Glomerular endothelial cell (primary cell): ENCODE measurements at regions not wholly inside any gene's neighbourhood (a gene's known extent, or its start where the extent isn't known, plus 50 kb on each side); places are given as distances from the start of the nearest gene placed in this dataset.
A peak's percentile ranks its signal among the peaks of the same experiment; 100 is the strongest.
"Not testable (repeated sequence)": the region's sequence is repeated elsewhere in the genome, so short reads cannot be mapped to it uniquely, and the experiment has no call there.

Source experiments
- DNase-seq: peaks from one replicate; pipeline ENCODE4 v3.0.0-alpha.2; 2011; ENCODE audit warnings: low read depth, low spot score; ENCODE audit errors: extremely low read depth

DNA sequence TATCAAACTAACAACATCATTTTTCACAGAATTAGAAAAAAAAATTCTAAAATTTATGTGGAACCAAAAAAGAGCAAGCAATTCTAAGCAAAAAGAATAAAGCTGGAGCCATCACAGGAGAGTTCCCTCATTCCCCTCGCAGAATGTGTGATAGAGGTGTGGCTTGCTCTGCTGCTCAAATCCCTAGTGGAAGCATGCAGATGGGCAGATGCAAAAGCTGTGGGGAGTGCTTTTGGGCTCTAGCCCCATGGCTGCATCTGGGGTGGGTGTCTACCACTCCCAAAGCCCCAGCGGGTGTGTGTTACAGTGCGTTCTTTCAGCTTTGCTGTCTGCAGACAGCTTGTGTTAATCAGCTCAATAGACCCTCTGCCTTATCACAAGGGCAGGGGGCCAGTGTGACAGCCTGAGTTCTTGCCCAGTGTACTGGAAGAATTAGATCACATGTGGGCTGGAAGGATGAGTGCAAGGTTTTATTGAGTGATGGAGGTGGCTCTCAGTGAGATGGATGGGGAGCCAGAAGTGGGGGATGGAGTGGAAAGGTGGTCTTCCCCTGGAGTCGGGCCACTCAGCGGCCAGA lies 575.9 kb upstream of the LRRN3 start:
- DNase-seq = not testable (repeated sequence)

DNA sequence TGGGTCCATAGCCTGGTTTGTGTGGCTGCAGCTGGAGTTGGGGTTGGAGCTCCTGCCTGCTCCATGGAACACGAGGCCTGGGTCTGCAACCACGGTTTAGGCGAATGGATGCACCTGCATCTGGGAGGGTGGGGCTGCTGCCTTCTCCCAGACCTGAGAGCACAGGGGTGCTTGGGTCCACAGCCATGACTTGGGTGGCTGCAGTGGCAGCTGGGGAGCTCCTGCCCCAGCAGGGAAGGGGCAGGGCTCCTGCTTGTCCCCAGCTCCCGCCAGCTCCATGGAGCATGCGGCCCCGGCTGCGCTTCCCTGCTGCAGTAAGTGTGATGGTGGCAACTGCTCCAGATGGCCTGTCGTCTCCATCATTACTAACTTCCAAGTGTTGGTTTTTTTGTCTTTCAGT lies 571.1 kb upstream of the LRRN3 start:
- no peak for DNase-seq

DNA sequence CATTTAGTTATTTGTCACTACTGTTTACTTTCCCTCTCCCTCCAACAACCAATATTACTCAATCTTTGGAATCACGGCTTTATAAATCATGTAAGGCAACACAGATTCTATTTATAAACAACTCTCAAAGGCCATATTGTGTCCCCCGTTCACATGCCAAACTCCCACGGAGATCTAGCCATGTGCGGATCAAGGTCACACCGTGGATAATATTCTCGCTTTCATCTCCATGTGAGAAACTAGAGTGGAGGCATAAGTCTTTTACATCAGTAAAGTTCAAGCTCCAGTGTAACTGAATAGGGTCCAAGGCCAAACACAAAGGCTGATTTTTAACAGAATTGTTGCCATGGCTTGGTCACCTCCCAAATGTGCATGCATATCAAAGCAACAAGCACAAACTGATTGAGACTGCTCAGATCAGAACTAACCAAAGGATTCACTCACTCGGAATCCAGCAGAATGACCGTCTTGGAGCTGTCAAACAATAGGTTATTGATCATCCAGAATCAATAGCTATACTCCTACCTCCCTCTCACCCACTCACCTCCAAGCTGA lies 569.5 kb upstream of the LRRN3 start:
- no peak for DNase-seq

DNA sequence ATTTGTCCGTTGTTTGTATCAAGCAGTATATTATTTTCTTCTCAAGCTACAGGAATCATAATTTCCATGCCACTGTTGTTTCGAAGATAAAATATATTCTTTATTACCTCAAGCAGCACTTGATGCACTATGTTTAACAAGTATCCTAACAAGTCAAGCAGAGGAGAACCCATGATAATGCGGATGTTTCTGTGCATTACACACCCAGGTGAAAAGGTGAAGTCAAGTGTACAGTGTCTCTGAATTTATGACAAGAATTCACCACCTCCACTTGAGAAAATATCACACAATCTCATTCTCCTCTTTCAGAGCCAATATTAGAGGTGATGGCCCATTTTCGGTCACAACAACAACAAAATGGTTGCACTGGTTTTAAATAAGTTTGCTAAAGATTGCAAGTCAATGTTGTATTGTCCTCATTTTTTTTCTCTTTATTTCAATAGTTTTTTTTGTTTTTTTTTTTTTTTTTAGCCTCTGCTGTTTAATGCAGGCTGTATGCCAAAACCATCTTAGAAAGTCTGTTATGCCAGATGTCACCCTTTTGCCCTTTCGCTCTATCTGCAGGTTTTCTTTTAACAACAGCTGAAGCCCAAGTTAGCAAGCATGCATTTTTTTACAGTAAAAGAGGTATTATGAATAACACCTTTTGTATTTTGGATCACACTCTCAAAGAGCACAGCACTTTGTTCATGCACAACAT lies 568.7 kb upstream of the LRRN3 start:
- no peak for DNase-seq

DNA sequence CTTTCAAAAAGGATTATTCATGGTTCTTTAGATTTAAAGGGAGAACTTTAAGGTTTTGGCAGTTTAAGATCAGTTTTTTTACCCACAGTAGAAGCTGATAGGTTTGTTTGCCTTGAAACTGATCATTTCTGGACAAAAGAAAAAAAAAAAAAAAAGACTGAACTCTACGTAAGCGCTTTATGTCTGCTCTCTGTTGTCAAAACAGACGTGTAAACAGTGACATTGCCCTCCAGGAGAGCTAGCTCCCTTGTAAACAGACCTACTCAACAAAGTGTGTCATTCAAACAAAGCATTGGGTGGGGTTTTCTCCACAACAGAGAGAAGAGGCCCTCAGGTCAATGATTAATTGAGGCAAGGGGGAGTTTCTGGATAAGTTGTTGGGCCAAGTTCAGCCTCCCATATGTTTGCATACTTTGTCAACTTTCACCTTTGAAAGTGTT lies 568.1 kb upstream of the LRRN3 start:
- DNase-seq = no peak

DNA sequence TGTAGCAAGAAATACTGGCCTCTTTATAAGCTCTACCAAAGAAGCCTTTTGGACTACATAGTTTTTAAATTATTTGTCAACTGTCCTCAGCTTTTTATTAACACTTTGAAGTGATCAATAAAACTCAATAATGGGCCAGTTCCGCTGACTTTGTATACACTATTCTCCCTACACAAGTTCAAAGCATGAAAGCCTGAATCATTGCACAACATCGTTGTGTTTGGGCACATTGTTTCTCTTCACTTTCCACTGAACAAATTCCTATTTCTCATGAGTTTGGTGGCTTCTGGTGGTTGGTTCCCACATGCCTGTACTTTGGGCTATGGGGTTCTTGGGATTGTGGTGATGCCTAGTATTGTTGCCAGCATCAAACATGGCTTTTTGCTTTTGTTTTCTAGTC lies 561.8 kb upstream of the LRRN3 start:
- DNase-seq = no peak

DNA sequence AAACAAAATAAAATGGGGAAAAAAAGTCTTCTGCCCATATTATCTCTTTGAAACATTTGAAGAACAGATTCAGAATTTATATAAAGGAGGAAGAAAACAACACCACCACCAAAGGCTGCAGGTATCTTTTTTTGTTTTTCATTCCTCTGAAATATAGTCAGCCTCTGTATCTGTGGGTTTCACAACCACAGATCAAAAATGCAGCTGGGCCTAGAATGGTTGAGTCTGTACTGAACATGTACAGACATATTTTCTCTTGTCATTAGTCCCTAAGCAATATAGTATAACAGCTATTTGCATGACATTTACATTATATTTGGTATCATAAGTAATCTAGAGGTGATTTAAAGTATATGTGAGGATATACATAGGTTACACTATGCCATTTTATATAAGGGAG lies 559.7 kb upstream of the LRRN3 start:
- DNase-seq = no peak

DNA sequence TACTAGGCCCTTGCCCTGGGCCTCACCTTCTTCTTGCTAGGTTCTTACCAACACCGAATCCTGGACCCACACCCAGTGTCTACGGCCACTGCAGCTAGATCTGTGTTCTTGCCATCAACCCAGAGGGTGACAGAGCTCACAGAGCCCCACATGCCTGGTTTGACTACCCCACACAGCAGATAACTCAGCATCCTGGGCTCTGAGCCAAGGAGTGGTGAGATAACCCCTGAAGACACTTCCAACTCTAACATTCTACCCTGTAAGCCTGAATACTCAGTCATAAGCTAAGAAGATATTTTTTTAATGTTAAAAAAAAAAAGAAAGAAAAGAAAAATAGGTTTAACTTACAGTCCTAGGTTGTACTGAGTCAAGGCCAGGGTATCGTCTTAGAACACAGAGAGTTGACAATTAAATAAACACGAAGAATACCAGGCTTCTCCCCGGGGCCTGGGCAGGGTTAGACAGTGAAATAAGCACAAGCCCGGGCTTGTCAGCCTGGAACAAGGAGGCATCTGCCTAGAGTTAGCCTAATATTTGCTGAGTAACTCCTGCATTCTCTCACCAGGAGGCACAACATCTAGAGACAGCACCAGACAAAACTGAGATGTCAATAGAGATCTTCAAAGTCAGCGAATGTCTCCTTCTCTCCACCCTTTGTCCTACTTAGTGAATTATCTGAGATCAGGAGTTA lies 556.5 kb upstream of the LRRN3 start:
- DNase-seq = no peak

DNA sequence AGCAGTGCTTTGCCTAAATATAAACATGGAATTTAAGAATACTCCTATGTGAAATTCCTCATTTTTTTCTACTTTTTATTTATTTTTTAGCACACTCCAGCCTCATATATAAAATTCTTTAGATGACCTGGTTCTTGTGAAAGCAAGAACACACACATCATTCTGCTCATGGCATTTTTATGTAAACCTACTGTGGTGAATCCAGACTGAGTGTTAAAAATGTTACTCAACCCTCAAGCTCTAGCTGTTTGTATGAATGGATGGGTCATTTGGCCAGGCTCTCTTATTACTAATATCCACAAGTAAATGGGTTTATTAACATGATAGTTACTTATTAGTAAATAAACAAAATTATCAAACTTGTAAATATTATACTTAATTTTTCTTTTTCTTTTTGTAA lies 551.7 kb upstream of the LRRN3 start:
- DNase-seq = no peak

DNA sequence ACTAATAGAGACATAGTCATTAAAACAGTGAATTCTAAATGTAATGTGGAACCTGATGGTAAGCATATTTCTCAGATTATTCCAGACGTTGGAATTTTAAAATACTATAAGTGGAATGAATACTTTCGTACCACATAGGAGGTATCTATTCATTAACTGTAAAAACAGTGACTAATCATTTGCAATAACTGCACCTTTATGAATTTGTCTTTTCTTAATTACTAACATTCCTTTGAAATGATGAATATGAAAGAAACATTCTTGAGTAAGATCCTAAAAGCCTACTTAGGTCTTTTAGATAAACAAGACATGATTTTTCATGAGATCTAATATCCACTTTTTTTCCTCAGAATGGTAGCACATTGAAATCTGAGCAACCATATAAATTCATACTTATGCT lies 549.0 kb upstream of the LRRN3 start:
- DNase-seq = no peak

DNA sequence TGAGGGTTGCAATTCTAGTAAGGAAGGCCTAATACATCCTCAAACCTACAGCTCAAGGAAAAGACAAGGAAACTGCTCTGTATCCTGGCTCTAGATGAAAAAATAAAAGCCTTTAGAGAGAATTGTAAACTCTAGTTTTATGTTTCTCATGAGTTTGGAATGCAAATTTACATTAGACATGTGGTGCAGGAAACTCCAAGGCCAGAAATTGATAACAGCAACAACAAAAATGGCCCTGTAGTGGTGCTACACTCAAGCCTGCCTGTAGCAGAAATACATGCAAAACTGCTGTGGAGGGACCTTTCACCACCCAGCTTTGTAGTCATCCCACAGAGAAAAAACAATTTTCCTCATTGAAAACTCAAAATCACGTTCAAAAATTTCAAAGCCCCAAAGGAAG lies 546.7 kb upstream of the LRRN3 start:
- no peak for DNase-seq

DNA sequence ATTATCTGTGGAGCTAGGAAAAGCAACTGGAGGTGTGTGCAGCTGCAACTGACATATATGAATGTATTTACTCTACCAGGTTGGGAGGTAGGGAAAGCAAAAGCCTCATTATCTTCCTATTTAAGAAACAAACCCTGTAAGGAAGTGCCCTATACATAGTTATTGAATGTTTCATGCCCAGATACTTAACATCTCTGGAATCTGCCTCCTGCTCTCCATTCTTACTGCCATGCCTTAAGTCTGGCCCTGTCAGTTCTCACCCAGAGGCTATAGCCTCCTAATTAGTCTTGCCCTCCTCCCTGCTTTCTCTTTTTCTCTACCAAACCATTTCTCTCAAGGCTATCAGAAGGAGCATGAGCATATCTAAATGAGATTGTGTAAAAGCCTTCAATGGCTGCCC lies 542.6 kb upstream of the LRRN3 start:
- no peak for DNase-seq

DNA sequence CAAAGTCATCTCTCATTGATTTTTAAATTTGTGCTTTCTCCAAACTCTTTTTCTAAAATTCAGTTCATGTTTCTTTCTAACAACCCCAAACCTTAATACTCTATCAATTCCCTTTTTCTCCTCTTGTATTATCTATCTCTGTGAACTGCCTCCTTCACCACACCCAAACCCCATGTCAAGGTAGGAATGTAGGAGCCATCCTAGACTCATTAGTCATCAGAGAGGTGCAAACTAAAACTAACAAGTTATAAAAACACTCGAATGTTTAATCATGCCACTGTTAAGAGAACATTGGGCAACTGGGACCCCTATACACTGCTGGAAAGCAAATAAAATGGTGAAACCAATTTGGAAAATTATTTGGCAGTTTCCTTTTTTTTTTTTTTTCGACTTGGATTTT lies 533.8 kb upstream of the LRRN3 start:
- no peak for DNase-seq

DNA sequence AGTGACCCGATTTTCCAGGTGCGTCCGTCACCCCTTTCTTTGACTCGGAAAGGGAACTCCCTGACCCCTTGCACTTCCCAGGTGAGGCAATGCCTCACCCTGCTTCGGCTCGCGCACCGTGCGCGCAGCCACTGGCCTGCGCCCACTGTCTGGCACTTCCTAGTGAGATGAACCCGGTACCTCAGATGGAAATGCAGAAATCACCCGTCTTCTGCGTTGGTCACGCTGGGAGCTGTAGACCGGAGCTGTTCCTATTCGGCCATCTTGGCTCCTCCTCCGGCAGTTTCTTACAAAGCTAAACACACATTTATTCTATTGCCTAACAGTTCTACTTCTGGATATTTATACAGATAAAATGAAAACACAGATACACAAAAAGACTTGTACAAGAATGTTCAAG lies 527.6 kb upstream of the LRRN3 start:
- not testable (repeated sequence) for DNase-seq

DNA sequence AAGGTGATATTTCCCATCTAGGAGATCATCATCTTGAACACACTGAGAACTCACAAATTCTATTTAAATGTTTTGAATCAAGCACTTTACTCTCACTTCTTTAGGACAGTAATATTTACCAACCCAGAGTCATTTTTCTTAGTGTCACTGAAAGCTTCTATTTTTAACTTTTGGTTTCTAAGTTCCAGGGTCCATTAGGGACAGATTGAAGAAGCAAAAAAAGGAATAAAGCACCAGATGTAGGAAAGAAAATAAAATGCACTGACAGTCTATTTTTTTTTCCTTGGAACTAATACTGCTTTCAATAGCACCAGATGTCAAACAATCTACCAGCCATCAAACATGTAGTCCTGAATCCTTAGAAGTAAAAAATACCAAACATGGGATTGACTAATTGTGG lies 526.7 kb upstream of the LRRN3 start:
- DNase-seq = no peak

DNA sequence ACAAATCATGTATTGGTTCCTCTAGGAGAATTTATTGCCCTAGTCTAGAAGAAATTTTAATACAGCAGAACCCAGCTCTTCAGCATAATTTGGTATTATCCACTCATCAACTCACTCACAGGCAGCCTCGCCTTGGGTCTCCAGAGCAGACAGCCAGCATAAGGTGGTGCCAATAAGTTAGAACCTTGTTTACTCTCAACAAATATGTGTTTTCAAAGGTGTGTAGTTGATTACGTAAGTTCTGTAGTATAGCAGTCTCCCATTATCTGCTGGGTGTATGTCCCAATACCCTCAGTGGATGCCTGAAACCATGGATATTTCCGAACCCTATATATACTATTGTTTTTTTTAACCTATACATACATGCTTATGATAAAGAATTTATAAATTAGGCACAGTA lies 522.5 kb upstream of the LRRN3 start:
- no peak for DNase-seq

DNA sequence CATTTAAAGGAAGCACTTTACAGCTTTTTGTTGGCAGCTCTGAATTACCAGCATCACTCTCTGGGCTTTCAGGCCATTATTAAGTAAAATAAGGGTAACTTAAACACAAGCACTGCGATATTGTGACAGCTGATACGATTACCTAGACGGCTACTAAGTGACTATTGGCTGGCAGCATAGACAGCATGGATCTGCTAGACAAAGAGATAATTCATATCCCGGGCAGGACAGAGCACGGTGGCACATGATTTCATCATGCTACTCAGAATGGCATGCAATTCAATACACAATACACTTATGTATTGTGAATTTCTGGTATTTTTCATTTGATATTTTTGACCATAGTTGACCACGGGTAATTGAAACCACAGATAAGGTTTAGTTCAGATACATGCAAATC lies 522.0 kb upstream of the LRRN3 start:
- DNase-seq = no peak

DNA sequence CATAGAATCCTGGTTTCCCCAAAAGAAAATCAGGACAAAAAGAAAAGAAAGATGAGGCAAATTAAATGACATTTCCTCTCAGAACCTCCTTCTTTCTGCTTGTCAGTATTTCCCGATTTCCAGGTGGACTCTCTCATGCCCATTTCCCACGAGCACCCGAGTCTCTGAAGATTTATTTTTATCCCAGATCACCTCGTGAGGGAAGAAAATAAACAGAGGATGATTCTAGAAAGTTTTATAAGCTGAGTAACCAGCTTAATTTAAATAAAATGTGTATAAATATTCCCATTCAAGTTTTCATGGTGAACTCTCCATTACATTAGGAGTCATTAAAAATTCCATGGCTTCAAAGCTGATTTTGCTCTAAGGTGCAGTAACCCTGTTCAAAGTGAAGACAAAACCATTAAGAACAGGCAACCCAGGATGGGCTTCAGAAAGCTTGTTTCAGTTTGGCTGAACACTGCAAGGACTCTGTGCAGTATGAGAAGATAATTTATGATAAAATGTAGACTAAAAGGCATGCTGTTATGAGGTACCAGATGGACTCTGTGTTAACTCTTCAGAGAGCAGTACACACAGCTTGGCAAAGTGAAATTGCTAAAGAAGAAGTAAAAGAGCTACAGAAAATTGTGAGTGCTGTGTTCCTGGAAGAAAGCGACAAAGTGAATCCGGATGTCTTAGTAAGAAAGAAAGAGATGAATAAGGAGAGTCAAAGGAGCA lies 521.3 kb upstream of the LRRN3 start:
- no peak for DNase-seq

DNA sequence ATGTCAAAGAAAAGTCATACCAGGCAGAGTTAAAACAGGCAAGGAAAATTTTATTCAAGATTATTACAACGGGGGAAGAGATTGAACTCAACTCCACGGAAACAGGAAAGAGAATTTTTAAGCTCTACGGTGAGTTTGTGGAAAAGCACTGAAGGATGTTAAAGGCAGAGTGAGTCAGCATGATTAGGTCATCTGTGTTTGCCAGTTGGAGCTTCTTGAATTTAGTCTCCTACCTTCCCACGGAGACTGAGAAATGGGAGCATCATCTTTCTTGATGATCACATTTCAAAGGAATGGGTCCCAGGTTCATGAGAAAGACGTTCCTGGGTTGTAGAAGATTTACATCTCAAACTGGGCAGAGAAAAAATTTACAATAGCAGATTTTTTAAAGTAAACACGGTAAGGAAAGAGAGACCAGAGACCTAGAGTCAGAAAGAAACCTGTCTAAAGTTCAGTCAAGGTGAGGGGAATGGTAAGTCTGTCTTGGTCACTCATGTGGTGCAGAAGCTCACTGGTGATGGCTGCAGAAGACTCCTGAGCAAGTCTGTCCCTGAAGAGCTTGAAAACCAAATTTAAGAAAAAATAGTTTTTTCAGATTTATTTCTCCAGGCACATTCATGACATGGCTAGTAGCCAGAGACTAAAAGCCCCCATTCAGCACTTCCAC lies 516.9 kb upstream of the LRRN3 start:
- peak; percentile 12 for DNase-seq

DNA sequence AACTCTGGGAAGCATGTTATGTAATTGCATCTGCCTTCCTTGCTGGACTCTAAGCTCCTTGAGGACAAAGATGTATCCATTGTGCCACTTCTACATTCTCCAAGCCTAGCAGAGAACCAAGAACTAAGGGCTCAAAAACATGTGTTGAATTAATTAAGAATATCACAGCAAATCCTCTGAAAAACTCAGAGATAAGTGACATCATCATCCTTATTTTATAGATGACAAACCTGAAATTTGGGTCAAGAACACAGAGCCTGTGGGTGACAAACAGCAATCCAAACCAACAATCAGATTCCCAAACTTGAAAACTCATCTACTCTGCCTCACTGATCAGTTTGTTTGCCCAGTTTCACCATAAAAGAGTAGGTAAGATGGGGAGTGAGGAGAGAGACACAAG lies 503.6 kb upstream of the LRRN3 start:
- DNase-seq = no peak

DNA sequence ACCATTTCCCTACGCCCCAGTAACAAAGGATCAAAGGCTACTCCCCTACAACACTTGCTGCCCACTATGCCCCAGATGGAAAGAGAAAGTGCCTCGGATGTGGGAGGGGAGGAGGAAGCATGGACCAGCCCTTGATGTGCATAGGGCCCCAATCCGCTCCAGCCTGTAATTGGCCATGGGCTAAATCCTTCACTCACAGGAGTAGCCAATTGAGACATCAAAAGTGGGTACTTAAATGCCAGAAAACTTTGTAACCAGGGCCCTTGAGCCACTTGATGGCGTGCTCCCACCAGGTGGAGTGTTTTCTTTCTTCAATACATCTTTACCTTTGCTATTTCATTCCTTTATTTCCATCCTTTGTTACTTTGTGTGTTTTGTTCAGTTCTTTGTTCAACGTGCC lies 500.5 kb upstream of the LRRN3 start:
- DNase-seq = no peak
